ENCODE measurements at regions not wholly inside any gene's neighbourhood (a gene's known extent, or its start where the extent isn't known, plus 50 kb on each side); places are given as distances from the start of the nearest gene placed in this dataset.

- ATAC-seq (ENCODE audit: insufficient read depth, low FRiP score) (no peak), DNase-seq (no peak)
- Histone ChIP-seq H3K36me3 (ENCODE audit: control insufficient read depth in 4 of 4, insufficient read depth in 4 of 4, low read length in 4 of 4) (no peaks in the 10 kb centered on the region), H3K27me3 (ENCODE audit: control insufficient read depth in 3 of 3, insufficient read depth in 3 of 3, low read length in 2 of 3) (no peaks in the 10 kb centered on the region), H3K9ac (ENCODE audit: insufficient read depth in 1 of 2, low read length in 2 of 2) (no peak overlapping the region), H3K27ac (ENCODE audit: low read depth in 1 of 2, low read length in 1 of 2) (no peak overlapping the region), H3K4me3 (no peak overlapping the region), H3K9me3 (ENCODE audit: control insufficient read depth in 4 of 4, insufficient read depth in 3 of 4, low read length in 3 of 4) (no peaks in the 10 kb centered on the region), H3K4me1 (ENCODE audit: control insufficient read depth in 5 of 5, insufficient read depth in 5 of 5, low read length in 5 of 5) (no peaks in the 10 kb centered on the region)
- TF ChIP-seq CTCF (IDR thresholded peaks at IDR 0.05; ENCODE audit: control extremely low read depth, extremely low read depth): no peak
- 93 to 94% methylated on average over 8 of the region's 8 CpGs for WGBS, 2 donors
Observed at GRCh38 chr12:90167518-90168208, 459.0 kb upstream of the ATP2B1 start.

- no peak for ATAC-seq (ENCODE audit: insufficient read depth, low FRiP score)
- peaks cover 0 to 1% (median 0%) of the 10 kb centered on the region in 4 donors for H3K9me3 ChIP-seq (ENCODE audit: control insufficient read depth in 4 of 4, insufficient read depth in 3 of 4, low read length in 3 of 4)
- H3K36me3 ChIP-seq (ENCODE audit: control insufficient read depth in 4 of 4, insufficient read depth in 4 of 4, low read length in 4 of 4): no peaks in the 10 kb centered on the region
- WGBS, 2 donors: 82 to 83% methylated on average over 2 of the region's 2 CpGs
- H3K9ac ChIP-seq (ENCODE audit: insufficient read depth in 1 of 2, low read length in 2 of 2): no peak overlapping the region
- H3K27ac ChIP-seq (ENCODE audit: low read depth in 1 of 2, low read length in 1 of 2): no peak overlapping the region
- no peaks in the 10 kb centered on the region for H3K27me3 ChIP-seq (ENCODE audit: control insufficient read depth in 3 of 3, insufficient read depth in 3 of 3, low read length in 2 of 3)
- no peak for TF ChIP-seq CTCF (IDR thresholded peaks at IDR 0.05; ENCODE audit: control extremely low read depth, extremely low read depth)
- H3K4me3 ChIP-seq: no peak overlapping the region
- no peaks in the 10 kb centered on the region for H3K4me1 ChIP-seq (ENCODE audit: control insufficient read depth in 5 of 5, insufficient read depth in 5 of 5, low read length in 5 of 5)
- no peak for DNase-seq
Observed at GRCh38 chr12:90166671-90167070, 458.0 kb upstream of the ATP2B1 start.

- H3K9ac ChIP-seq (ENCODE audit: insufficient read depth in 1 of 2, low read length in 2 of 2): no peak overlapping the region
- no peaks in the 10 kb centered on the region for H3K27me3 ChIP-seq (ENCODE audit: control insufficient read depth in 3 of 3, insufficient read depth in 3 of 3, low read length in 2 of 3)
- DNase-seq (no peak), ATAC-seq (ENCODE audit: insufficient read depth, low FRiP score) (no peak)
- H3K36me3 ChIP-seq (ENCODE audit: control insufficient read depth in 4 of 4, insufficient read depth in 4 of 4, low read length in 4 of 4): no peaks in the 10 kb centered on the region
- no peaks in the 10 kb centered on the region for H3K4me1 ChIP-seq (ENCODE audit: control insufficient read depth in 5 of 5, insufficient read depth in 5 of 5, low read length in 5 of 5)
- H3K27ac ChIP-seq (ENCODE audit: low read depth in 1 of 2, low read length in 1 of 2): no peak overlapping the region
- WGBS, 2 donors: 82 to 90% methylated on average over 1 of the region's 1 CpG
- no peak for TF ChIP-seq CTCF (IDR thresholded peaks at IDR 0.05; ENCODE audit: control extremely low read depth, extremely low read depth)
- H3K9me3 ChIP-seq (ENCODE audit: control insufficient read depth in 4 of 4, insufficient read depth in 3 of 4, low read length in 3 of 4): peaks cover 0 to 1% (median 0%) of the 10 kb centered on the region in 4 donors
- H3K4me3 ChIP-seq: no peak overlapping the region
Observed at GRCh38 chr12:90166012-90166411, 457.4 kb upstream of the ATP2B1 start.

- Histone ChIP-seq H3K4me3 (no peak overlapping the region), H3K36me3 (ENCODE audit: control insufficient read depth in 4 of 4, insufficient read depth in 4 of 4, low read length in 4 of 4) (no peaks in the 10 kb centered on the region), H3K27ac (ENCODE audit: low read depth in 1 of 2, low read length in 1 of 2) (no peak overlapping the region), H3K4me1 (ENCODE audit: control insufficient read depth in 5 of 5, insufficient read depth in 5 of 5, low read length in 5 of 5) (no peaks in the 10 kb centered on the region), H3K9me3 (ENCODE audit: control insufficient read depth in 4 of 4, insufficient read depth in 3 of 4, low read length in 3 of 4) (peaks cover 0 to 4% (median 0%) of the 10 kb centered on the region in 4 donors), H3K27me3 (ENCODE audit: control insufficient read depth in 3 of 3, insufficient read depth in 3 of 3, low read length in 2 of 3) (no peaks in the 10 kb centered on the region), H3K9ac (ENCODE audit: insufficient read depth in 1 of 2, low read length in 2 of 2) (no peak overlapping the region)
- WGBS, 2 donors: 72 to 82% methylated on average over 3 of the region's 3 CpGs
- DNase-seq (no peak), ATAC-seq (ENCODE audit: insufficient read depth, low FRiP score) (no peak)
- TF ChIP-seq CTCF (IDR thresholded peaks at IDR 0.05; ENCODE audit: control extremely low read depth, extremely low read depth): no peak
Observed at GRCh38 chr12:90163975-90164374, 455.3 kb upstream of the ATP2B1 start.

Measured in lung (tissue), 11 donors.